Heart left ventricle (tissue), 13 donors: ENCODE measurements at regions not wholly inside any gene's neighbourhood (a gene's known extent, or its start where the extent isn't known, plus 50 kb on each side); places are given as distances from the start of the nearest gene placed in this dataset.

Experiments
- CTCF ChIP-seq, 12 donors: fragments of 200-600 bp; sonication (generic) in 4 of 12; IDR thresholded peaks; one replicate each; pipeline versions ENCODE4 v1.5.0 to v1.8.0; 2018 to 2022; ENCODE audit warnings: antibody characterized with exemption in 12 of 12, mild to moderate bottlenecking in 5 of 12
- POLR2A ChIP-seq, 2 donors: fragments of 450-650 bp; IDR thresholded peaks; one replicate each; pipeline ENCODE4 v1.6.1; 2017; ENCODE audit warnings: antibody characterized with exemption in 2 of 2, mild to moderate bottlenecking in 2 of 2, moderate library complexity in 2 of 2
- donor health status: ischemic (EF 13 %, LVEDD 7.1; RV severe dilation, severe dysfunction).
- donor health status: DM: no; HTN: yes; CAD: no.
- donor health status: DM: no; HTN: no; CAD: no.
- donor health status: ischemic (EF 25% LVEDD 6.9; RV normal size, moderate dysfunction).
- donor health status: ischemic (EF 25% LVEDD 5.7; RV mildly dilated, moderate dysfunction).
- donor health status: ischemic (EF 35%, LVEDD 5.7; RV mildly dilated, moderate dysfunction).
- donor health status: nonischemic (EF 11% LVEDD 7.7; RV severe dilation, severe dysfunction).
- donor health status: DM: yes; HTN: yes; CAD: no.
- donor health status: PGD.
- donor health status: ischemic (EF 29% LVEDD 5.4; RV normal size, mild dysfunction).
- donor health status: nonischemic (EF 23%, LVEDD 6.1; RV moderate dilation, normal function).

GRCh38 chr6:9398767-9399373, 963.5 kb upstream of the SLC35B3 start:
- TF ChIP-seq CTCF (IDR thresholded peaks at IDR 0.05) (no peak), POLR2A (IDR thresholded peaks at IDR 0.05) (no peak)
